ENCODE measurements at regions not wholly inside any gene's neighbourhood (a gene's known extent, or its start where the extent isn't known, plus 50 kb on each side); places are given as distances from the start of the nearest gene placed in this dataset.

- no peak for TF ChIP-seq USF1 (IDR thresholded peaks at IDR 0.05)
- TF ChIP-seq RAD21 (IDR thresholded peaks at IDR 0.05; ENCODE audit: low read depth): no peak
- no peak for TF ChIP-seq YY1 (IDR thresholded peaks at IDR 0.05; ENCODE audit: low read depth)
- no peak for TF ChIP-seq ZBTB7A (IDR thresholded peaks at IDR 0.05; ENCODE audit: low read depth)
- TF ChIP-seq TAF1 (IDR thresholded peaks at IDR 0.05; ENCODE audit: low read depth): no peak
- no peak for TF ChIP-seq REST (IDR thresholded peaks at IDR 0.05; ENCODE audit: low read depth)
- TF ChIP-seq CEBPB (IDR thresholded peaks at IDR 0.05): no peak
- TF ChIP-seq EP300 (IDR thresholded peaks at IDR 0.05; ENCODE audit: borderline replicate concordance): no peak
- no peak for TF ChIP-seq TCF12 (IDR thresholded peaks at IDR 0.05; ENCODE audit: low read depth)
- TF ChIP-seq TEAD4 (IDR thresholded peaks at IDR 0.05): no peak
These were observed 117.5 kb downstream of the TOMM20 start for GRCh38 chr1:235011064-235011598.
